Stimulated activated CD4-positive, alpha-beta T cell treated with anti-CD3 and anti-CD28 coated beads, TNF-alpha, amount 100 ng/mL, for 1 hour (primary cell): ENCODE measurements at regions not wholly inside any gene's neighbourhood (a gene's known extent, or its start where the extent isn't known, plus 50 kb on each side); places are given as distances from the start of the nearest gene placed in this dataset.

ENCODE experiments used
- DNase-seq, 3 donors: peaks; one replicate each; pipeline ENCODE4 v3.0.0-alpha.2; 2020; ENCODE audit warnings: low read depth in 3 of 3, low spot score in 1 of 3

- no peak for DNase-seq
Measured at GRCh38 chr12:83408851-83409250, 722.1 kb downstream of the TMTC2 start.

DNA sequence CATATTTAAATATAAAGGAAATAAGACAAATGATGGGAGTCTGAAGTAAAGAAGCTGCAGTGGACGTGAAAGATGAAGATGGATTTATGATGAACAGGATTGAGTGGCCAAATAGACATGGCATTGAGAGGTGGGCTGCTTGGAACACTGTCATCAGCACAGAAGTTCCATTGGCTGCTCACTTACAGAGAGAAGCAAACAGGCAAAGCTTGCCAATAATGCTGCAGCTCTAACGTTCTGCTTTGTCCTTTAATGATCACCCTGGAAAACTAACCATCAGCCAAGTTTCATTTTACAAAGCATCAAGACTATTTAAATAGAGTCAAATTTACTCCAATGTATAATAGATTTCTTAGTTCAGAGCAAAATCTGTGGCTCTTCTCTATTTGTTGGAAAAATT lies 721.4 kb downstream of the TMTC2 start:
- DNase-seq, result no peak

DNA sequence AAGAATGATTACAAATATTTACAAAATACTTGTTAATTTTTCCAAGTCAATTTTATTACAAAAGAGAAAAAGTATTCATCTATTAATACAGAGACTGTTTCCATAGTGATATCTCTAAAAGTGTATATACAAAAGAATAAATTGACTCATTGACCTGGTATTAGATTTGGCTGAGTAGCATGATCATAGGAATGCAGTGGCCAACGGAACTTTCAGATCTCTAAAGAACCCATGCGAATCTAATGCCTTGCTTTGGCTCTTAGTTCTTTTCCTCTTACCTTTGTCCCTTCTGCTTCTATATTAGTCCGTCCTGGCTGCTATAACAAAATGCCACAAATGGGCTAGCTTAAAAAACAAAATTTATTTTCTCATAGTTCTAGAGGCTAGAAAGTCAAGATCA lies 717.8 kb downstream of the TMTC2 start:
- no peak for DNase-seq

GRCh38 chr12:83390186-83390585 lies 703.5 kb downstream of the TMTC2 start:
- DNase-seq, result no peak

DNA sequence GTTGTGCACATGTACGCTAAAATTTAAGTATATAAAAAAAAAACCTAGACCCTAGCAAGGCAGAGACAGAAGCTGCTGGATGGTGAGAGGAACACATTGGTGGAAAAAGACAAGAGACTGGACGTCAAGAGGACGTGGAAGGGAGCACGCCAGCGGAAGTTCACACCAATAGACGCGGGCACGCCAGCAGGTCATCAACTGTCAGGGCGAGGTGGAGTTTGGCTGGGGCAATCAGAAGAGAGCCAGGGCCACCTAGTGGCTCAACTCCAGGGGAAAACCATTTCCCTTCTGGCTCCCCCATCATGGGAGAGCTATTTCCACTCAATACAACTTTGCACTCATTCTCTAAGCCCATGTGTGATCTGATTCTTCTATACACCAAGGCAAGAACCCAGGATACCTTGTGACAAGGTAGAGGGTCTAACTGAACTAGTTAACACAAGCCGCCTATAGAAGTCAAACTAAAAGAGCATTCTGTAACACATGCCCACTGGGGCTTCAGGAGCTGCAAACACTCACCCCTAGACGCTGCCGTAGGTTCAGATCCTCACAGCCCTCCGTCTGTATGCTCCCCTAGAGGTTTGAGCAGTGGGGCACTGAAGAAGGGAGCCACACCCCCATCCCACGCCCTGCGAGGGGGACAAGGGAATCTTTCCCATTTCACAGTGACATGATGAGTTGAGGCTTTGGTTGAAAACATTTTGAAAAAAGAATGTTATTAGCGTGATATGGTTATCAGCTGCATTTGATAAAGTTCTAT lies 702.7 kb downstream of the TMTC2 start:
- DNase-seq, result no peak

- no peak for DNase-seq
Measured at GRCh38 chr12:83388551-83388950, 701.8 kb downstream of the TMTC2 start.

DNA sequence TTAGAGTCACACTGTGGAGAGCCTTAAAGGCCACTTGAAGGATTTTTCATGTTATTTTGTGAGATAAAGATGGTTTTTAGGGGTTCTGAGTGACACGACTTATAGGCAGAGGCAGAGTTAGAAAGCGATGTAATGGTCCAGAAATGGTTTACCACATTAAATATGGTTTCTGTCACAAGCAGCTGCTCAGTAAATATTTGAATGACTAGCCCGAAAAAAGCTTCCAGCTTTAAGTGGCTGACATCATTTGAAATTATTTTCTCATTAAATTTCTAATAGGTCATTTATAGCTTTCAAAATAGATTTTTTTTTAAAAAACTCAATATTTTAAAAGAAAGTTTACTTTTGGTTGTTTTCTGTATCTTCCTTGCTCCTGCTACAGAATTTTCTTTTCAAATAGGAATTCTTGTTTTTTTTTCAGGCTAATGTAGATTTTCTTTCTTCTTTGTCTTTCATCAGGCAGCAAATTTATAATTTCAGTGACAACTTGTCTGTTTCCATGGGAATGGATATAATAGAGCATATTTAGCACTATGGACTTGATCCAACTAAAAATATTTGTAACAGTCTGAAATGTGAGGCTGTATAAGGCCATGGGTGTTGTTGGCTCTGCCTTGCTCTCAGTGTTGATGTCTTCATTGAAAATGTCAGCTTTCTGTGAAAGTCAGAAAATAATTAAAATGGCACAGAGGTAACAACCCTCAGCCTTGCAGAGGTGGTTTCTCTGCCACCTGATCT lies 700.0 kb downstream of the TMTC2 start:
- no peak for DNase-seq

- no peak for DNase-seq
Measured at GRCh38 chr12:83378186-83378727, 691.6 kb downstream of the TMTC2 start.

DNA sequence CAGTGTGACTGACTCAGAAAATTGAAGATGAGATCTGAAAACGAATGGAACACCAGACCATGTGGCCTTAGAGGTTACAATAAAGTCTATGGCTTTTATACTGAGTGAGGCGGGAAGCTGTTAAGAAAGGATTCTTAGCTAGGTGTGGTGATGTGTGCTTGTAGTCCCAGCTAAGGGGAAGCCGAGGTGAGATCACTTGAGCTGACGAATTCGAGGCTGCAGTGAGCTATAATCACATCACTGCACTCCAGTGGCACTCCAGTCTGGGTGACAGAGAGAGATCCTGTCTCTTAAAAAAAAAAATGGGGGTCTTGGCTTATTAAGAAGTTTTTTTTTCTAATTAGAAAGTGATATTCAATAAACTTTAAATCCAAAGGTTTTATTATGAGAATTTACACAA lies 678.6 kb downstream of the TMTC2 start:
- no peak for DNase-seq

GRCh38 chr12:83361475-83361874 lies 674.8 kb downstream of the TMTC2 start:
- DNase-seq, result no peak

DNA sequence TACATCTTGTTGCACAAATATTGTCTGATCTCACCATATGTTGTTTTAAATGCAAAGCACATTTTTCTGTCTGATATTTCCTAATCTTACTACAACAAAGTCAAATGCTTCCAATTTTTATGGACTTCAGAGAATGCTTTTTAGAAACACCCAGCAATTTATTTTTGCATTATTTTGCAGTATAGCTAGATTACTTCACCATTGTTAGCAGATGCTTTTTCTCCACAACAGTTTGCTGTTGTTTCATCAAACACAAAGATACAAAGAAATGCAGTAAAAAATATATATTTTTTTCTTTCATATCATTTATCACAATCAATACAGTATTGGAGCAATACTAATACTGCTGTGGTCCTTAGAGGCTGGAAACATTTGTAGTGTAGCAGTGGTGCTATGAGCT lies 674.4 kb downstream of the TMTC2 start:
- no peak for DNase-seq

DNA sequence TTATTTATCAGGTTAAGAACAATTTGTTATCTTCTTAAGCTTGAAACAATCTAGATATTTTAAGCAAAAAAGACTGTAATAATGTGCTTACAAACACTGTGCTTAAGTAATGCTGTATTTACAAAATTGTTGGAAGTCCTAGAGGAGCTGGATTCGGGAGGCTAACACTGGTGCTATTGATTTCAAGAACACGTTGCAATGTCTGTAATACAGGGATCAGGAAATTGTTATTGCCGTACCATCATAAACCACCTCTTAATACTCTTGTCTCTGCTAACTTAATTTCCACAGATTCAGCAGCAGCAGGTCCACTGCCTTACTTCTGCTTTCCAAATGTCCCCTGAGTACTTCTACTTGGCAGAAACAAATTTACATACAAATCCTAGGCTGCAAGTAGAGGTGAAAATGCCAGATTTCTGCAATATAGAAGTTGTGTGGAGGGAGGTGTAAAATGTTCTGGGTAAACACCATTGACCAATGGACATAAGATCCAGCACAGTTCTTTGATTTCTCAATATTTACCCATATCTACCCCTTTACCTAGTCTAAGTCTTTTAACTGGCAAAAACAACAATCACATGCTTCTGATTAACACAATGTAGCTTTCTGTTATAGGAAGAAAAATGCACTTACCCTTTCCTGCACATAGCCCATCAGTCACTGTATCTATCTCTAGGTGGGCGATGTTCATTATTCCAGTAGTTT lies 663.4 kb downstream of the TMTC2 start:
- no peak for DNase-seq

GRCh38 chr12:83346333-83346732 lies 659.6 kb downstream of the TMTC2 start:
- no peak for DNase-seq

DNA sequence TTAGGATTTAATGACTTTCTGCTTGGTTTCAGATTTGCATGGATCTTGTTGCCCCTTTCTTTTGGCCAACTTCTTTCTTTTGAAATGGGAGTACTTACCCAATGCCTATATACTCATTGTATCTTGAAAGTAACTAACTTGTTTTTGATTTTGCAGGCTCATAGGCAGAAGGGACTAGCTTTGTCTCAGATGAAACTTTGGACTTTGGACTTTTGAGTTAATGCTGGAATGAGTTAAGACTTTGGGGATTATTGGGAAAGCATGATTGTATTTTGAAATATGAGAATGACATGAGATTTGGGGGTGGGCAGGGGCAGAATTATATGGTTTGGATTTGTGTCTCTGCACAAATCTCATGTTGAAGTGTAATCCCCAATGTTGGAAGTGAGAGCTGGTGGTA lies 657.1 kb downstream of the TMTC2 start:
- no peak for DNase-seq

DNA sequence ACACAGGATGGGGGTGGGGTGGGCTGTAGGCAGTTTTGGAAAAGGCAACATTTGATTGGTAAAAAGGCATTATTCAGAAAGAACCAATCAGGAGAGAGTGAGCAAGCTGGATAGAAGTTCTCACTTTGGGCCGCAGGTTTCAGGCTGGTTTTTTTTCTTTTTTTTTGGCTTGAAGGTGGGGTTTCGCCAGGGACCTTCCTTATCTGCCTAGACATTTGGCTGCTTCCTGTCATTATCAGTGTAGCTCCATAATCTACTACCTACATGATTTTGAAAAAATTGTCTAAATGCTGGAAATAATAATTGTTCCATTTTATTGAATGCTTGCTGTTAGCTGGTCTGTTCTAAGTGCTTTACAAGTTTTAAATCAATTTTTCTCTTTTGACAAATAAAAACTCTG lies 649.0 kb downstream of the TMTC2 start:
- no peak for DNase-seq

DNA sequence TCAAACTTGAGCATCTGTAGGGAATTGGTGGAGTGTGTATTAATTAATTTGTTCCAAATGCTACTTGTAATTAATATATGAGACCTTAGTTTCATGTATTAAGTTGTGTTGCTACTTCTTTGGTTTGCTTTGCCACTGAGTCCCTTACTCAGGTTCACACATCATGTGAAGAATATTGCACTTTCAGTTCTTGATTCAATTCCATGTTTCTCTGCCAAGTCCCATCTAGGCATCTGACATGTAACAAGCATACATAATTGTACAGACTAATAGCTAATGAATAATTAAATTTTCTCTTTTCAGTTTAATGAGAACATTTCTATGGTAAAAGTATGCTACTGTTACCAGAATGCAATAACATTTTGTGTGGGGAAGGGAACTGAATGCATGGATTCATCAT lies 640.0 kb downstream of the TMTC2 start:
- no peak for DNase-seq

DNA sequence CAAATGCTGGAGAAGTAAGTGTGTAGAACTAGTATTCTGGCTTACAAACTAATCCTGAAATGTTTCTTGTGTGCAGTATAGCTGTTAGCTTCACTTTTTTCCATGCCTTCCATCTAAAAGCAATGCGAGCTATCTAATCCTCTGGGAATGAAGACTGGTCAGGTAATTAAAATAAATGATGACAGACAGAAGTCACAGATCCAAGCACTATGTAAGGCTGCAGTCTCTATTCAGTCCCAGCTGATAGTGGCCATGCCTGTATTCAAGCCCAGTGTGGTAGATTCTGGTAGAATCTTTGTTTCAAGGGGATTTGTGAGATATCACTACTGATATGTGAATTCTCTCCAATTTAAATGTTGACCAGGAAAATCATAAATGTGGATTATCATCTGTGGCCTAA lies 637.2 kb downstream of the TMTC2 start:
- no peak for DNase-seq

GRCh38 chr12:83322809-83323208 lies 636.1 kb downstream of the TMTC2 start:
- DNase-seq, result no peak

- no peak for DNase-seq
Measured at GRCh38 chr12:83321971-83322370, 635.3 kb downstream of the TMTC2 start.

DNA sequence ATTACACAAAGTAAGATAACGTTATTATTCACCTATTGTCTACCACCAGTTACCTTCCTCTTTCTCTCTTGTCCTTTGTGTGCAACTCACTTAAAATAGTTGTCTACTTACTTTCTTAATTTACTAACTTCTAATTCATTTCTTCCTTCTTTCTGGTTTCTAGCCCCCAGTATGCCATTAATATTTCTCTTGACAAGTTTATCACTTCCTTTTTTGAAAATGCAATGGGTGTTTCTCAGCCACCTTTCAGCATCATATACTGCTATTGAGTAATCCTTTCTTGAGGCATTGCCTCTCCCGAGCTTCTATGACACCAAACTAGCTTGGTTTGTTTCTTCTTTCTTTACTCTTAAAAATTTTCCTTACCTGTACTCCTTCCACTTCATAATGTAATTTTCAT lies 633.6 kb downstream of the TMTC2 start:
- no peak for DNase-seq

DNA sequence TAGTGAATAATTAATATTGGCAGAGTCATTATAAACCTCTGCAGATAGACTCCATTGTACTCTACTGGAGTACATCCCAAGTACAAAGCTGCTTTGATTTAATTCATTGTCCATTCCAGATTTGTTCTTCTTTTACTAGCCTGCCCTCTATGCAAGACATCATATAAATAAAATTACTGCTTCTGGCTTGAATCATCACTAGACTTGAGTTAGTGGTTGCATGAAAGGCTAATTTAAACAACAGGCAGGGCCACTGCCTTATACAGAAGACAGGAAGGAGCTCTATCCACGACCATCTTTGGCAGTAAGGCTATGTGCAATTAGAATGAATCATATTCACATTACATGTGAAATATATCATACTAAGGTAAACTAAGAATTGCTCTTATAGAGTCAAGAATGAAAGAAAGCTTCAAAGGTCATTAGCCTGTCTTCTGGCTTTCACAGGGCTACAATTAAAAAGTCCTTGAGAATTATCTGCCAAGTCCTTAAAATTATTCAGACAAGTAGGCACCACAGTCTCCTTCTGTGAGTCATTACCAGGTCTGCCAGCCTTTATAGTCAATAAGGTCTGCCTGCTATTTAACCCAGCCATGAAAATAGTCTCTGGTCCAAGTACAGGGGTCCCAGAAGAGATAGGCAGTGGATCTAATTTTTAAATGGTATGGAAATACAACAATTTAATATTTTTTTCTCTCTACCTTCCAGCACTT lies 631.8 kb downstream of the TMTC2 start:
- no peak for DNase-seq
